Panc1 (cell line): ENCODE measurements at regions not wholly inside any gene's neighbourhood (a gene's known extent, or its start where the extent isn't known, plus 50 kb on each side); places are given as distances from the start of the nearest gene placed in this dataset.

Experiments used
- CTCF ChIP-seq: fragments of 450-650 bp; IDR thresholded peaks from 2 replicates; pipeline ENCODE4 v1.5.1; 2017; ENCODE audit warnings: mild to moderate bottlenecking
- POLR2AphosphoS5 ChIP-seq: IDR thresholded peaks from 2 replicates; pipeline ENCODE4 v1.6.1; 2012; ENCODE audit warnings: mild to moderate bottlenecking, low read depth, low read length, moderate library complexity

- TF ChIP-seq CTCF (no peak), POLR2AphosphoS5 (no peak)
Observed at GRCh38 chr20:10110151-10110550, 75.4 kb downstream of the ANKEF1 start.
